KMS-11 (cell line): ENCODE measurements at regions not wholly inside any gene's neighbourhood (a gene's known extent, or its start where the extent isn't known, plus 50 kb on each side); places are given as distances from the start of the nearest gene placed in this dataset.

Experiments used
- H2AFZ ChIP-seq: fragments of 200-600 bp; sonication (generic); 2 replicates; pipeline ENCODE4 v1.6.1; 2016; ENCODE audit warnings: antibody characterized with exemption, mixed run types, low read depth
- H3K27ac ChIP-seq: fragments of 200-600 bp; sonication (generic); 2 replicates; pipeline ENCODE4 v1.6.1; 2016; ENCODE audit warnings: mild to moderate bottlenecking, mixed run types
- H3K27me3 ChIP-seq: fragments of 200-600 bp; sonication (generic); 2 replicates; pipeline ENCODE4 v1.6.1; 2017; ENCODE audit warnings: mild to moderate bottlenecking, low read depth, mixed run types, moderate library complexity; ENCODE audit not compliant: insufficient read depth
- H3K36me3 ChIP-seq: fragments of 200-600 bp; sonication (generic); 2 replicates; pipeline ENCODE4 v1.6.1; 2017; ENCODE audit warnings: mild to moderate bottlenecking, mixed run types; ENCODE audit not compliant: insufficient read depth
- H3K4me1 ChIP-seq: fragments of 200-600 bp; sonication (generic); 2 replicates; pipeline ENCODE4 v1.6.1; 2016; ENCODE audit warnings: mild to moderate bottlenecking, low read depth, mixed run types; ENCODE audit not compliant: poor library complexity, severe bottlenecking
- H3K4me2 ChIP-seq: fragments of 200-600 bp; sonication (generic); 2 replicates; pipeline ENCODE4 v1.7.0; 2016; ENCODE audit warnings: mild to moderate bottlenecking, mixed run types
- H3K4me3 ChIP-seq: fragments of 200-600 bp; sonication (generic); IDR thresholded peaks from 2 replicates; pipeline ENCODE4 v1.6.1; 2017; ENCODE audit warnings: low read depth, low read length, mixed read lengths; ENCODE audit not compliant: insufficient read depth
- H3K79me2 ChIP-seq: fragments of 200-600 bp; sonication (generic); 2 replicates; pipeline ENCODE4 v1.6.1; 2016; ENCODE audit warnings: low read depth, mixed run types; ENCODE audit not compliant: insufficient read depth
- H3K9ac ChIP-seq: fragments of 200-600 bp; sonication (generic); 2 replicates; pipeline ENCODE4 v1.6.1; 2016; ENCODE audit warnings: mild to moderate bottlenecking, mixed run types
- H4K20me1 ChIP-seq: fragments of 200-600 bp; sonication (generic); 2 replicates; pipeline ENCODE4 v1.6.1; 2016; ENCODE audit warnings: mild to moderate bottlenecking, mixed run types; ENCODE audit not compliant: insufficient read depth
- CTCF ChIP-seq: fragments of 200-600 bp; sonication (generic); conservative IDR thresholded peaks from 2 replicates; pipeline ENCODE4 v1.6.1; 2017; ENCODE audit warnings: low read depth, mild to moderate bottlenecking, antibody characterized with exemption, low read length, moderate library complexity, mixed read lengths

- Histone ChIP-seq H3K4me1 (no peaks in the 10 kb centered on the region), H3K27me3 (no peaks in the 10 kb centered on the region), H2AFZ (no peak overlapping the region), H3K4me2 (no peak overlapping the region), H3K9ac (no peak overlapping the region), H3K27ac (no peak overlapping the region), H3K79me2 (no peaks in the 10 kb centered on the region), H3K4me3 (no peak overlapping the region), H4K20me1 (no peaks in the 10 kb centered on the region), H3K36me3 (no peaks in the 10 kb centered on the region)
- no peak for TF ChIP-seq CTCF
Observed at GRCh38 chr21:41631564-41632461, 123.9 kb upstream of the TMPRSS2 start.

GRCh38 chr21:41630917-41631316, 123.0 kb upstream of the TMPRSS2 start:
- no peaks in the 10 kb centered on the region for H4K20me1 ChIP-seq
- TF ChIP-seq CTCF: no peak
- no peak overlapping the region for H3K4me2 ChIP-seq
- no peaks in the 10 kb centered on the region for H3K36me3 ChIP-seq
- no peak overlapping the region for H3K9ac ChIP-seq
- H3K27ac ChIP-seq: no peak overlapping the region
- no peak overlapping the region for H2AFZ ChIP-seq
- no peaks in the 10 kb centered on the region for H3K4me1 ChIP-seq
- H3K27me3 ChIP-seq: no peaks in the 10 kb centered on the region
- no peak overlapping the region for H3K4me3 ChIP-seq
- H3K79me2 ChIP-seq: no peaks in the 10 kb centered on the region

- Histone ChIP-seq H2AFZ (no peak overlapping the region), H3K4me1 (no peaks in the 10 kb centered on the region), H3K9ac (no peak overlapping the region)
Observed at GRCh38 chr21:41630249-41630648, 122.3 kb upstream of the TMPRSS2 start.

GRCh38 chr21:41628256-41628655, 120.3 kb upstream of the TMPRSS2 start:
- no peak overlapping the region for H3K27ac ChIP-seq
- H3K4me3 ChIP-seq: no peak overlapping the region
- H3K4me2 ChIP-seq: no peak overlapping the region
- H3K36me3 ChIP-seq: no peaks in the 10 kb centered on the region
- no peaks in the 10 kb centered on the region for H3K4me1 ChIP-seq
- H3K79me2 ChIP-seq: no peaks in the 10 kb centered on the region
- H2AFZ ChIP-seq: no peak overlapping the region
- H3K9ac ChIP-seq: no peak overlapping the region
- no peak for TF ChIP-seq CTCF
- peaks cover 5% of the 10 kb centered on the region; the same call in 1 of the 2 replicates for H3K27me3 ChIP-seq
- no peaks in the 10 kb centered on the region for H4K20me1 ChIP-seq

More at GRCh38 chr21:41630249-41630648, 122.3 kb upstream of the TMPRSS2 start:
- TF ChIP-seq CTCF: no peak
- Histone ChIP-seq H3K27ac (no peak overlapping the region), H3K4me2 (no peak overlapping the region), H3K4me3 (no peak overlapping the region), H4K20me1 (no peaks in the 10 kb centered on the region), H3K36me3 (no peaks in the 10 kb centered on the region), H3K79me2 (no peaks in the 10 kb centered on the region), H3K27me3 (no peaks in the 10 kb centered on the region)
